HepG2 (cell line): ENCODE measurements at regions not wholly inside any gene's neighbourhood (a gene's known extent, or its start where the extent isn't known, plus 50 kb on each side); places are given as distances from the start of the nearest gene placed in this dataset.

Source experiments
- EEA1 ChIP-seq: sonication (generic); formaldehyde crosslinking; IDR thresholded peaks from 2 replicates; pipeline ENCODE4 v1.5.1; 2020; ENCODE audit warnings: mild to moderate bottlenecking, missing genetic modification reagents, borderline replicate concordance
- ELF3 ChIP-seq: IDR thresholded peaks from 2 replicates; pipeline ENCODE4 v1.6.1; 2016; ENCODE audit warnings: missing genetic modification reagents, missing compliant biosample characterization
- FOXC1 ChIP-seq: sonication (generic); formaldehyde crosslinking; IDR thresholded peaks from 2 replicates; pipeline ENCODE4 v1.8.0; 2022; ENCODE audit warnings: mild to moderate bottlenecking, missing genetic modification reagents, borderline replicate concordance
- HNRNPK ChIP-seq: fragments of 200-400 bp; formaldehyde crosslinking; IDR thresholded peaks from 2 replicates; pipeline ENCODE4 v1.6.1; 2018; ENCODE audit warnings: low read length, low read depth, moderate library complexity, mild to moderate bottlenecking; ENCODE audit not compliant: poor library complexity, severe bottlenecking
- SP4 ChIP-seq: sonication (generic); formaldehyde crosslinking; IDR thresholded peaks from 2 replicates; pipeline ENCODE4 v1.8.1; 2023; ENCODE audit warnings: mild to moderate bottlenecking, missing genetic modification reagents
- ZNF160 ChIP-seq: sonication (generic); formaldehyde crosslinking; IDR thresholded peaks from 2 replicates; pipeline ENCODE4 v1.8.0; 2022; ENCODE audit warnings: mild to moderate bottlenecking, inconsistent platforms, missing genetic modification reagents
- ZNF263 ChIP-seq: sonication (generic); formaldehyde crosslinking; IDR thresholded peaks from 2 replicates; pipeline ENCODE4 v1.4.0; 2020; ENCODE audit warnings: missing genetic modification reagents
- ZNF331 ChIP-seq: sonication (generic); formaldehyde crosslinking; IDR thresholded peaks from 2 replicates; pipeline ENCODE4 v1.4.0; 2020; ENCODE audit warnings: missing genetic modification reagents
- ZNF619 ChIP-seq: sonication (generic); formaldehyde crosslinking; IDR thresholded peaks from 2 replicates; pipeline ENCODE4 v1.4.0; 2020; ENCODE audit warnings: mild to moderate bottlenecking, missing genetic modification reagents
- TF ChIP-seq, protein P1 (sequence below): sonication (generic); formaldehyde crosslinking; IDR thresholded peaks from 2 replicates; pipeline ENCODE4 v1.9.0; 2021; ENCODE audit warnings: missing genetic modification reagents, borderline replicate concordance
- TF ChIP-seq, protein P2 (sequence below), 2 experiments: sonication (generic) in 1 of 2; formaldehyde crosslinking in 1 of 2; IDR thresholded peaks; 2 replicates each; pipeline versions ENCODE4 v1.5.1 to v1.6.1; 2011 to 2020; ENCODE audit warnings: borderline replicate concordance in 1 of 2, low read depth in 1 of 2, low read length in 1 of 2, mild to moderate bottlenecking in 1 of 2, missing genetic modification reagents in 1 of 2, moderate library complexity in 1 of 2
- TF ChIP-seq, protein P3 (sequence below): IDR thresholded peaks from 2 replicates; pipeline ENCODE4 v1.6.1; 2016; ENCODE audit warnings: low read depth
- TF ChIP-seq, protein P4 (sequence below): IDR thresholded peaks from 2 replicates; pipeline ENCODE4 v1.6.1; 2016; ENCODE audit warnings: missing genetic modification reagents, missing compliant biosample characterization
- TF ChIP-seq, protein P5 (sequence below), 2 experiments: sonication (generic) in 1 of 2; formaldehyde crosslinking in 1 of 2; IDR thresholded peaks; 2 replicates each; pipeline versions ENCODE4 v1.4.0 to v1.6.1; 2016 to 2020; ENCODE audit warnings: borderline replicate concordance in 1 of 2, low read depth in 1 of 2, mild to moderate bottlenecking in 1 of 2, missing genetic modification reagents in 1 of 2
- TF ChIP-seq, protein P6 (sequence below): sonication (generic); formaldehyde crosslinking; IDR thresholded peaks from 2 replicates; pipeline ENCODE4 v1.8.1; 2023; ENCODE audit warnings: mild to moderate bottlenecking, missing genetic modification reagents

DNA sequence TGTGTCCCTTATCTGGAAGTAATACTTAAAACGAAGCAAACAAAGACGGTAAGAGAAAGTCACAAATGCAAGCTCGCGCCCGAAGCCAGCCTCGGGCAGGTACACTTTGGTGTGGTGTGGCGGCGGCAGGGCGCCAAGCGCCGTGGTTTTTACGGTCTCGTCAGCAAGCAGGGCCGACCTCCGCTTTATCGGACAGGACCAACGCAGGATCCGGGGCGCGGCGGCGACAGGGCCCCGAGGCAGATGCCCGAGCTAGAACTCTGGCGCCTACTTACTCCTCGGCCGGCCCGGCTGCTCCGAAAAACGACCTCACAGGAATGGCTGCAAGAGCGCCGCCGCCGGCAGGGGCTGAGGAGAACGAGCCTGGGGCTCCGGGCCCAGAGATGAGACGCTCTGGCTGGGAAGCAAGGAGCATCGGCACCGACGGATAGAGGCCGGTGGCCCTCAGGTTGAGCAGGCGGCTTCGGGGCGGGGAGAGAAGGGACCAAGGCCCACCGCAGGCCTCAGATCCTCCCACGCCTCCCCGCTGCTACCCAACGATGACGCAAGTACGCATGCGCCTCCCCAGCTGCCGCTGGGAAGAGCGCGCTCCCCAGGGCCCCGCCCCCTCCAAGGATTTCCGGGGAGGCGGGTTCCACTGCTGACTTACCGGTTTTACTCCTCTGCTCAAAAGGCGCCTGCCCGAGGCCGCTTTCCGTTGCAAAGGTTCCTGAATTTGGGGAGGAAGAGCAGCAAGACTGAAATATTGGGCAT lies 60.6 kb downstream of the FAM217A start (continued):
- TF ChIP-seq, protein P1, sequence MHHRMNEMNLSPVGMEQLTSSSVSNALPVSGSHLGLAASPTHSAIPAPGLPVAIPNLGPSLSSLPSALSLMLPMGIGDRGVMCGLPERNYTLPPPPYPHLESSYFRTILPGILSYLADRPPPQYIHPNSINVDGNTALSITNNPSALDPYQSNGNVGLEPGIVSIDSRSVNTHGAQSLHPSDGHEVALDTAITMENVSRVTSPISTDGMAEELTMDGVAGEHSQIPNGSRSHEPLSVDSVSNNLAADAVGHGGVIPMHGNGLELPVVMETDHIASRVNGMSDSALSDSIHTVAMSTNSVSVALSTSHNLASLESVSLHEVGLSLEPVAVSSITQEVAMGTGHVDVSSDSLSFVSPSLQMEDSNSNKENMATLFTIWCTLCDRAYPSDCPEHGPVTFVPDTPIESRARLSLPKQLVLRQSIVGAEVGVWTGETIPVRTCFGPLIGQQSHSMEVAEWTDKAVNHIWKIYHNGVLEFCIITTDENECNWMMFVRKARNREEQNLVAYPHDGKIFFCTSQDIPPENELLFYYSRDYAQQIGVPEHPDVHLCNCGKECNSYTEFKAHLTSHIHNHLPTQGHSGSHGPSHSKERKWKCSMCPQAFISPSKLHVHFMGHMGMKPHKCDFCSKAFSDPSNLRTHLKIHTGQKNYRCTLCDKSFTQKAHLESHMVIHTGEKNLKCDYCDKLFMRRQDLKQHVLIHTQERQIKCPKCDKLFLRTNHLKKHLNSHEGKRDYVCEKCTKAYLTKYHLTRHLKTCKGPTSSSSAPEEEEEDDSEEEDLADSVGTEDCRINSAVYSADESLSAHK (CRISPR knock-in tag): no peak
- TF ChIP-seq, protein P2, sequence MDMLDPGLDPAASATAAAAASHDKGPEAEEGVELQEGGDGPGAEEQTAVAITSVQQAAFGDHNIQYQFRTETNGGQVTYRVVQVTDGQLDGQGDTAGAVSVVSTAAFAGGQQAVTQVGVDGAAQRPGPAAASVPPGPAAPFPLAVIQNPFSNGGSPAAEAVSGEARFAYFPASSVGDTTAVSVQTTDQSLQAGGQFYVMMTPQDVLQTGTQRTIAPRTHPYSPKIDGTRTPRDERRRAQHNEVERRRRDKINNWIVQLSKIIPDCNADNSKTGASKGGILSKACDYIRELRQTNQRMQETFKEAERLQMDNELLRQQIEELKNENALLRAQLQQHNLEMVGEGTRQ (IDR thresholded peaks at IDR 0.05; ENCODE audit: low read depth, low read length): no peak
- TF ChIP-seq, protein P2 (CRISPR knock-in tag; IDR thresholded peaks at IDR 0.05; ENCODE audit: borderline replicate concordance): no peak; the same call in 1 of the 2 replicates
- peak; percentile 100 for TF ChIP-seq FOXC1 (CRISPR knock-in tag)
- TF ChIP-seq ZNF263 (CRISPR knock-in tag): peak; percentile 77
- TF ChIP-seq, protein P3, sequence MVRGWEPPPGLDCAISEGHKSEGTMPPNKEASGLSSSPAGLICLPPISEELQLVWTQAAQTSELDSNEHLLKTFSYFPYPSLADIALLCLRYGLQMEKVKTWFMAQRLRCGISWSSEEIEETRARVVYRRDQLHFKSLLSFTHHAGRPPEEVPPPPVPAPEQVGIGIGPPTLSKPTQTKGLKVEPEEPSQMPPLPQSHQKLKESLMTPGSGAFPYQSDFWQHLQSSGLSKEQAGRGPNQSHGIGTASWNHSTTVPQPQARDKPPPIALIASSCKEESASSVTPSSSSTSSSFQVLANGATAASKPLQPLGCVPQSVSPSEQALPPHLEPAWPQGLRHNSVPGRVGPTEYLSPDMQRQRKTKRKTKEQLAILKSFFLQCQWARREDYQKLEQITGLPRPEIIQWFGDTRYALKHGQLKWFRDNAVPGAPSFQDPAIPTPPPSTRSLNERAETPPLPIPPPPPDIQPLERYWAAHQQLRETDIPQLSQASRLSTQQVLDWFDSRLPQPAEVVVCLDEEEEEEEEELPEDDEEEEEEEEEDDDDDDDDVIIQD (CRISPR knock-in tag): peak; percentile 49
- peak; percentile 70 for TF ChIP-seq ELF3 (CRISPR knock-in tag)
- TF ChIP-seq EEA1 (CRISPR knock-in tag): 0 out of 2 replicates have a peak, but pooled peaks have one; percentile 26
- peak; percentile 47 for TF ChIP-seq HNRNPK
- peak; percentile 76; the same call in 1 of the 2 replicates for TF ChIP-seq ZNF619 (CRISPR knock-in tag)
- peak; percentile 94; the same call in 1 of the 2 replicates for TF ChIP-seq ZNF160 (CRISPR knock-in tag)
- TF ChIP-seq, protein P4, sequence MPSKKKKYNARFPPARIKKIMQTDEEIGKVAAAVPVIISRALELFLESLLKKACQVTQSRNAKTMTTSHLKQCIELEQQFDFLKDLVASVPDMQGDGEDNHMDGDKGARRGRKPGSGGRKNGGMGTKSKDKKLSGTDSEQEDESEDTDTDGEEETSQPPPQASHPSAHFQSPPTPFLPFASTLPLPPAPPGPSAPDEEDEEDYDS (CRISPR knock-in tag): peak; percentile 87
- TF ChIP-seq, protein P5, sequence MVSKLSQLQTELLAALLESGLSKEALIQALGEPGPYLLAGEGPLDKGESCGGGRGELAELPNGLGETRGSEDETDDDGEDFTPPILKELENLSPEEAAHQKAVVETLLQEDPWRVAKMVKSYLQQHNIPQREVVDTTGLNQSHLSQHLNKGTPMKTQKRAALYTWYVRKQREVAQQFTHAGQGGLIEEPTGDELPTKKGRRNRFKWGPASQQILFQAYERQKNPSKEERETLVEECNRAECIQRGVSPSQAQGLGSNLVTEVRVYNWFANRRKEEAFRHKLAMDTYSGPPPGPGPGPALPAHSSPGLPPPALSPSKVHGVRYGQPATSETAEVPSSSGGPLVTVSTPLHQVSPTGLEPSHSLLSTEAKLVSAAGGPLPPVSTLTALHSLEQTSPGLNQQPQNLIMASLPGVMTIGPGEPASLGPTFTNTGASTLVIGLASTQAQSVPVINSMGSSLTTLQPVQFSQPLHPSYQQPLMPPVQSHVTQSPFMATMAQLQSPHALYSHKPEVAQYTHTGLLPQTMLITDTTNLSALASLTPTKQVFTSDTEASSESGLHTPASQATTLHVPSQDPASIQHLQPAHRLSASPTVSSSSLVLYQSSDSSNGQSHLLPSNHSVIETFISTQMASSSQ (IDR thresholded peaks at IDR 0.05; ENCODE audit: low read depth): no peak
- TF ChIP-seq, protein P5 (CRISPR knock-in tag; IDR thresholded peaks at IDR 0.05; ENCODE audit: borderline replicate concordance): peak; percentile 61
- TF ChIP-seq ZNF331: peak; percentile 74
- TF ChIP-seq, protein P6, sequence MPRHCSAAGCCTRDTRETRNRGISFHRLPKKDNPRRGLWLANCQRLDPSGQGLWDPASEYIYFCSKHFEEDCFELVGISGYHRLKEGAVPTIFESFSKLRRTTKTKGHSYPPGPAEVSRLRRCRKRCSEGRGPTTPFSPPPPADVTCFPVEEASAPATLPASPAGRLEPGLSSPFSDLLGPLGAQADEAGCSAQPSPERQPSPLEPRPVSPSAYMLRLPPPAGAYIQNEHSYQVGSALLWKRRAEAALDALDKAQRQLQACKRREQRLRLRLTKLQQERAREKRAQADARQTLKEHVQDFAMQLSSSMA (CRISPR knock-in tag): peak; percentile 98
- peak; percentile 92 for TF ChIP-seq SP4 (CRISPR knock-in tag)
